HL-60/S4 treated with phorbol 12-myristate 13-acetate at 8.2 ng/mL for 4 days and 3 days (cell line): ENCODE measurements at regions not wholly inside any gene's neighbourhood (a gene's known extent, or its start where the extent isn't known, plus 50 kb on each side); places are given as distances from the start of the nearest gene placed in this dataset.
"Not testable (repeated sequence)": the region's sequence is repeated elsewhere in the genome, so short reads cannot be mapped to it uniquely, and the experiment has no call there.

Source experiments
- in situ Hi-C: fragments of 300-500 bp; cut with MboI; formaldehyde crosslinking; loops from 2 replicates; pipeline ENCODE4 v1.15.0; 2022; ENCODE audit warnings: low sequenced_read_pairs

GRCh38 chr17:45585794-45586650 is 95.5 kb upstream of the PLEKHM1 start:
- in situ Hi-C loops: not testable (repeated sequence)

DNA sequence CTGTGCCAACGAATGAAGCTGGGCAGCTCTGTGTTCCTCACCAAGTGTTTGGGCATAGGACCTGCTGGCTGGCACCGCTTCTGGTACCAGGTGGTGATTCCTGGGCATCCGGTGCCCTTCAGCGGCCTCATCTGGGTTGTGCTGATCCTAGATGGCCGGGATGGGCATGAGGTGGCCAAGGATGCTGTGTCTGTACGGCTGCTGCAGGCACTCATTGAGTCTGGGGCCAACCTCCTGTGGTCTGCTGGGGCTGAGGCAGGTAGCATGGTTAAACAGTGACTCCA is 96.1 kb upstream of the PLEKHM1 start:
- in situ Hi-C loops: not testable (repeated sequence)

DNA sequence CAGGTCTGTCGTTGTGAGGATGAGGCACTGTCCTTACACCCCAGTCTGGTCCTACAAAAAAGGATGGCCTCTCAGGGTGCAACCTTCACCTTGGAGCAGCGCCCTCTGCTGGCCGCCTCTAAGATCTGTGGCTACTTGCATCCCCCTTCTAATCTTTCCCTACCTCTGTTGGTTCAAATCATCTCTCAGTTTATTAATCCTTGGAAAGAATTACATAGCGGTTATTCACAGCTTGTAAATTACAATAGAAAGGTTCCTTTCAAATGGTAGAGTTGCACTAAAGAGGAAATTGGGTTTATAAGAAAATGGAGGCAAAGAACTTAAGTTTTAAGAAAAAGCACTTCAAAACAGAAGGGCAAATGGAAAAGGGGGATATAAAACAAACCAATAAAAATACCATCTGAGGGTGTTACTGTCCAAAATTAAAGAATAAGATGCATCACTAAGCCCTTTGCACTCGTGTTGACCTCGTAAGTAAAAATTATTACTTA is 102.0 kb upstream of the PLEKHM1 start:
- in situ Hi-C loops: not testable (repeated sequence)

- in situ Hi-C loops: not testable (repeated sequence)
Observed at GRCh38 chr17:45596347-45596746, 105.8 kb upstream of the PLEKHM1 start.

DNA sequence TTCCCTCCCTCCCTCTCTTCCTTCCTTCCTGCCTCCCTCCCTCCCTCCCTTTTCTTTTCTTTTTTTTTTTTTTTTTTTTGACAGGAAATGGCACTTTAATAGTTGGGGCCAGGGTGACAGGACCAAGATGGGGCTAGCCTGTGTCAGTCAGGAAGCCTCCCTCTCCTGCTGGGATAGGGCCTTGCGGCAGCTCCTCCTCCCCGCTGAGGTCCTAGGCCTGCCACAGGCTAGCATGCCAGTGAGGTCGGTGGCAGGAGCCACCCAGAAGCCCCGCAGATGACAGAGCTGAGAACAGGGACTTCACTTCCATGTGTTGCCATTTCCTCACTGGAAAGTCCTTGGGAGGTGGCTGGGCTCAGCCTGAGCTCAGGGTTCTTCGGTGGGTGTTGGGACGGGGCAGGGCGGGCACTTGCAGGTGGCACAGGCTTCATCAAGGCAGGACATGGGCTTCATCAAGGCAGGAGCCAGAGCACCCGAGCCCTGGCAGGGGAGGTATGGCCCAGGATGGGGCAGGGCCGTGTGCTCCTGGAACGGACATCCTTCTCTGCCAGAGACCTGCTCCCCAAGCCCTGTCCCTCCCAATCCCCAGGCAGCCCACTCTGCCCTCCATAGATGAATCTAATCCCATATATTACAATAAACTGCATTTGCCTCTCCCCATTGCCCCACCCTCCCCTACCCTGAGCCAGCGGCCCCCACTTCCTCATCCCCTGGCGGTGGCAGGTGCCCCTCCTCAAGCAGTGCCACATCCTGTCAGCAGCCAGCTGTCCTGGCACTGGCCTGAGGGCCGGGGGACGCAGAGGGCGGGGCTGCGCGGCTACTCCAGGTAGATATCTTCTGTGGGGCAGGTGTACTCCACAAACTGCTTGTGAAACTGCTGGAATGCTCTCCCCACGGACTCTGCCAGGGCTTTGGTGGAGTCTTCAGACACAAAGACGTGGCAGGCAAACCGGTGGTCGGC is 109.8 kb upstream of the PLEKHM1 start:
- in situ Hi-C loops: not testable (repeated sequence)

DNA sequence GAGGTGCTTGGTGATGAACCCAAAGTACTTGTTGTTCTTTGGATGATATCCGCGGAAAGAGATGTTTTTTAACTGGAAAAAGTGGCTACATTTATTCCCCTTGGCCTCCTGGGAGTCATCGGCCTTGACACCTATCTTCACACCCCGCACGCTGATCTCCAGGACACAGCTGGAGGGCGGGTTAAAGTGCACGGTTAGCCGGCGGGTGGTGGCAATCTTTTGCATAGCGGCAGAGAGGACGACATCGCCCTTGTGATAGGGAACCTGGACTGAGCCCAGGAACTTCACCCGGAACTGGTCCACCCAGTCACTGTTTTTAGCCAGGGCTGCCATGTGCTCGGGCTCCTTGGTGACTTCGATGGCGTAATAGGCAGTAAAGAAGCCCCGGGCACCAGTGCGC is 110.5 kb upstream of the PLEKHM1 start:
- in situ Hi-C loops: not testable (repeated sequence)

DNA sequence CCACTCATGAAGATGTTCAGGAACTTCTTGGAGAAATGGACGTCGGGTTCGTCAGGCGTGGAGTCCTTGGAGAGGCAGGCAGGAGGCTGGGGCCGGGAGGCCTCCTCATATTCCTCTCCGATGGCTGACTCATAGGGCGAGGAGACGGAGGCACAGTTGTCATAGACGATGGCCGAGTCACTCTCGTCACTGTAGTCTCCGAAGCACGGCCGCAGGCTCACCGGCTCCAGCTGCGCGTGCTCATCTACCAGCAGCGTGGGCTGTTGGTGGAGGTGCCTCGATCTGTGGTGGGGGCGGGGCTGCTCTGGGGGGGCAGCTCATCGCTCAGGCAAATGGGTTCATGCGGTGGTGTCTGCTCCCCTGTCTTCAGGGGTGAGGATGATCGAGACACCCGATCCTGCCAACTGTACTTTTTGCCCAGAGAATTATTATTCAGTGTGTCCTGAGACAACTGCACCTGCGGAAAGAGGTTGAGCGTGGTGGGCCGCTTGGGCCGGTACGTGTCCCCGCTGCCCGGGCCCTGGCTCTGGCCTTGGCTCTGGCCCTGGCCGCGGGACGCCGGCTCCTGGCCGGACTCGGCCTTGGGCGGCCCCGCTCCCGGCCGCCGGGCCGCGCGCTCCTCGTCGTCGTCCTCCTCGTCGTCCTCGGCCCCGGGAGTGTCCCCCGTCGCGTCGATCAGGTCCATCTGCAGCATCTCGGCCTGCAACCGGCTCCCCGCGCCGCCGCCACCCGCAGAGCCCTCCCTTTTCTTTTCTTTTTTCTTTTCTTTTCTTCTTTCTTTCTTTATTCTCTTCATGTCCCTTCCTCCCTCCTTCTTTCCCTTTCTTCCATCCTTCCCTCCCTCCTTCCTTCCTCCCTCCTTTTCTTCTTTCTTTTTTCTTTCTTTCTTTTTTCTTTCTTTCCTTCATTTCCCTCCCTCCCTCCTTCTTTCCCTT is 111.4 kb upstream of the PLEKHM1 start:
- in situ Hi-C loops: not testable (repeated sequence)

GRCh38 chr17:45605751-45606150 is 115.2 kb upstream of the PLEKHM1 start:
- in situ Hi-C loops: not testable (repeated sequence)

DNA sequence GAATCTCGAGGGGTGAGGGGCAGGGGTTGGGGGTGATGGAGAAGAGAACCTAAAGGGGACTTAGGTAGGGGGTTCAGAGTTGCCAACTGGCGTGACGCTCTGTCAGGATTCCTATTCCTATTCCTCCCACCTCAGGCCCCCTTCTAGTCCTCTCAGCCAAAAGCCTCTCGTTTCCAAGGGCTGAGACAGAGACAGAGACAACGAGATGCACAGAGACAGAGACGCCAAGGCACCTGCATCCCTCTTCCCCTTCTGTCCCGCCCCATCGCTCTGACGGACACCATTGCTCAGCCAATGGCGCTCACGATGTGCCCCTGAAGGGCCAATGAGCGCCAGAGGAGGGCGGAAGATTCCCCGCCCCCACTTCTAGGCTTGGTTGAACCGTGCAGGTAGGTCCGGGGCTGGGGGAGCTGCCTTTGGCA is 129.5 kb upstream of the PLEKHM1 start:
- in situ Hi-C loops: not testable (repeated sequence)

DNA sequence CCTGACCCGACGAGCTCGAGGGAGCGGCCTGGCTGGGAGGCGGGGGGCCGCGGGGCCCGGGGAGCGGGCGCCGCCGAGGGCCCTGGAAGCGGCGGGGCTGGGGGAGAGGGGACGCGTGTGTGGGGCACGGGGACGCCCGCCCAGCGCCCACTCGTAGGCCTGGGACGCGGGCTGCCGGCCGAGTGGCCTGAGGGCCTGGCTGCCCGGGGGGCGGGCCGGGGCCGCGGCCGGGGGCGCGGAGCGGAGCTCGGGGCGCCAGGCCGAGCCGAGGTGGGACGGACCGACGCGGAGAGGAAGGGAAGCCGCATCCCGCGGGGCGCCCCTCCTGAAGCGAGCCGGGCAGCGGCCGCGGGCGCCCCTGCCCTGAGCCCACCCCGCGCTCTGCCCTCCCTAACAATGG is 129.9 kb upstream of the PLEKHM1 start:
- in situ Hi-C loops: not testable (repeated sequence)

- in situ Hi-C loops: not testable (repeated sequence)
Observed at GRCh38 chr17:45621087-45621486, 130.6 kb upstream of the PLEKHM1 start.

DNA sequence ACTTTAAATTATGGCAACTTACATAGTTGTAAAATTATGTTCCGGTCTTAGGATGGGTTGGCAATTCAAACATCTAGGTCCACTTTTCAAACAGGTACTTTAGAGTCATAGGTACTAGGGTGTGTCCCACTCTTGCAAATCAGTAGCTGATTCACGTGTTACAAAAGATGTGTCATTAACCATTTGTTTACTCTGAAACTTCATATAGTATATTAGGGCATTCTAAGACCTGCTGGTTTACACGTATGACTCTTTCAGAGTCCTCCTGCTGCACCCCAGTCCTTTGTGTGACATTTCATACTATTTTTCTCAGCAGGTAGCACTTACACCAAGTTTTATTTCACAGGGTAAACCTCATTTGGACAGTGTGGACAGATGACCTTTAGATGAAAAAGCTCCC is 131.8 kb upstream of the PLEKHM1 start:
- in situ Hi-C loops: not testable (repeated sequence)

- in situ Hi-C loops: no loop called here
Observed at GRCh38 chr17:45628019-45628418, 137.5 kb upstream of the PLEKHM1 start.

- in situ Hi-C loops: no loop called here
Observed at GRCh38 chr17:45631941-45632340, 141.4 kb upstream of the PLEKHM1 start.

- in situ Hi-C loops: no loop called here
Observed at GRCh38 chr17:45639297-45639849, 144.7 kb upstream of the CRHR1 start.

DNA sequence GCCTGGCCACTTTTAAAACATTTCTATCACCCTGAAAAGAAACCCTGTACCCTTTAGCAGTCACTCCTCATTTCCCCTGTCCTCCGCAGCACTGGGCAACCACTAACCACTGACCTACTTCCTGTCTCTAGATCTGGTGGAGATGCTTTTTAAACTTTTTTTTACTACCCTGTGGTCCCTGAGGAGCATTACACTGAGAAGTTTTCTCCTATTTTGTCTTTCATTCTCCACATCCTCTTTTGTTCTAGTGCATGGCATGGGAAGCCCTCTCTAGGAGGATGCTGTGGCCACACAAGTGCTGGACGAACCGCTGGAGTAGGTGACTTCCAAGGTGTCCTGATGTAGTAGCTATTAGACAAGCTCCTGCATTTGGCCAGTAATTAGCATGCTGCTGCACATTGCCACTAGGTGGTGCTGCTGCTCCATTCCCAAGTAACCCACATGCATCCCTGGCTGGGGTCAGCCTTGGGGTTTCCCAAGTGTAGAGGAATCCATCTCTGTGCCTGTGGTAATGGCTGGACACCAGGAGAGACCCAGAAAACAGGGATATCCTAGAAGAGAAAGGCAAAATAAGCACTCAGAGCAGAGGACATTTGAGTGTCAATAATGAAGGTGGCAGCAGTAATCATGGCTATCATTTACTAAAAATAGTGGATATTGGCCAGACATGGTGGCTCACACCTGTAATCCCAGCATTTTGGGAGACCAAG is 143.8 kb upstream of the CRHR1 start:
- in situ Hi-C loops: loop anchor here (10.0 kb wide), 1 partner anchor 185 kb away; no protein-coding TSS in a partner anchor

GRCh38 chr17:45641541-45641940 is 142.6 kb upstream of the CRHR1 start:
- in situ Hi-C loops: loop anchor here (10.0 kb wide), 1 partner anchor 183 kb away; no protein-coding TSS in a partner anchor

DNA sequence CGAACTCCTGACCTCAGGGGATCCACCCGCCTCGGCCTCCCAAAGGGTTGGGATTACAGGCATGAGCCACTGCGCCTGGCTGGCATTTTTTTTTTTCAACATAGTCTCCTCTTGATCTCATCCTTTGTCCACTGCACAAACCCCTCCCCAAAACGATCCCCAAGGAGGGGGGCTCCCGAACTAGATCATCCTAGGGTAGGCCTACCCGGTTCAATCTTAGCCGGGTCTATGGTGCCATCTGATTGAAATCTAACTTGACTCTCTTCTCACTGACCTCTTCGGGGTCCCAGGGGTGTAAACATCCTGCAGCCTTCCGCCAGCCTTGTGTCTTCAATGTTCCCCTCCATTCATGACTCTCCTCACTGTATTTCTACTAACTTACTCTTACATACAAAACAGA is 140.5 kb upstream of the CRHR1 start:
- in situ Hi-C loops: loop anchor here (10.0 kb wide), 1 partner anchor 181 kb away; no protein-coding TSS in a partner anchor

DNA sequence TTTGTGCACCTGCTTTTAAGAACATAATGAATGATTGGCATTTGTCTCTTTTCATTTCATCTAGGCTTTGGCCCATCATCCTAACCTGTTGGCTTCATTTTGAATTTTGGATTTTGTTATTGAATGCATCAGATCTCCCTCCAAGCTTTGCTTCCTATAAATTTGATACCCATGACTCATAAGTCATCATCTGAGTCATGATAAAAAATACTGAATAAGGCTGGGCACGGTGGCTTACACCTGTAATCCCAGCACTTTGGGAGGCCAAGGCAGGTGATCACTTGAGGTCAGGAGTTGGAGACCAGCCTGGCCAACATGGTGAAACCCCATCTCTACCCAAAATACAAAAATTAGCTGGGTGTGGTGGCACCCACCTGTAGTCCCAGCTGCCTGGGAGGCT is 139.5 kb upstream of the CRHR1 start:
- in situ Hi-C loops: loop anchor here (10.0 kb wide), 1 partner anchor 180 kb away; no protein-coding TSS in a partner anchor
